Liver (tissue), 8 donors: ENCODE measurements at regions not wholly inside any gene's neighbourhood (a gene's known extent, or its start where the extent isn't known, plus 50 kb on each side); places are given as distances from the start of the nearest gene placed in this dataset.

Experiments used
- DNase-seq: peaks from one replicate; pipeline ENCODE4 v3.0.0-alpha.2; 2017; ENCODE audit warnings: low spot score
- H3K27ac ChIP-seq, 2 donors: one replicate each; pipeline ENCODE4 v1.7.0; 2013; ENCODE audit warnings: inconsistent platforms in 2 of 2, low read length in 2 of 2, control low read depth in 1 of 2, low read depth in 1 of 2, mild to moderate bottlenecking in 1 of 2
- H3K27me3 ChIP-seq, 4 donors: one replicate each; pipeline versions ENCODE4 v1.6.1 to v1.7.0; 2013; ENCODE audit warnings: low read length in 3 of 4, inconsistent platforms in 1 of 4, mild to moderate bottlenecking in 1 of 4, moderate library complexity in 1 of 4; ENCODE audit not compliant: control insufficient read depth in 4 of 4, insufficient read depth in 4 of 4
- H3K36me3 ChIP-seq, 4 donors: one replicate each; pipeline versions ENCODE4 v1.6.1 to v1.7.0; 2013; ENCODE audit warnings: low read length in 3 of 4, mild to moderate bottlenecking in 3 of 4, low read depth in 1 of 4, moderate library complexity in 1 of 4; ENCODE audit not compliant: control insufficient read depth in 4 of 4, insufficient read depth in 3 of 4
- H3K4me1 ChIP-seq, 4 donors: one replicate each; pipeline versions ENCODE4 v1.6.1 to v1.7.0; 2013; ENCODE audit warnings: low read length in 3 of 4, mild to moderate bottlenecking in 3 of 4, moderate library complexity in 1 of 4; ENCODE audit not compliant: control insufficient read depth in 4 of 4, insufficient read depth in 4 of 4
- H3K4me3 ChIP-seq, 3 donors: one replicate each; pipeline versions ENCODE4 v1.6.1 to v1.7.0; 2013; ENCODE audit warnings: low read length in 3 of 3, control low read depth in 1 of 3, low read depth in 1 of 3, mild to moderate bottlenecking in 1 of 3
- H3K9ac ChIP-seq, 2 donors: one replicate each; pipeline ENCODE4 v1.7.0; 2013; ENCODE audit warnings: low read length in 2 of 2, mild to moderate bottlenecking in 2 of 2, moderate library complexity in 2 of 2, control low read depth in 1 of 2, low read depth in 1 of 2
- H3K9me3 ChIP-seq, 4 donors: one replicate each; pipeline versions ENCODE4 v1.6.1 to v1.7.0; 2013; ENCODE audit warnings: low read length in 3 of 4; ENCODE audit not compliant: control insufficient read depth in 4 of 4
- EGR1 ChIP-seq, 2 donors: IDR thresholded peaks; 2 replicates each; pipeline ENCODE4 v1.6.1; 2016 to 2018; ENCODE audit warnings: antibody characterized with exemption in 2 of 2, low read depth in 2 of 2
- FOXA1 ChIP-seq: IDR thresholded peaks from 2 replicates; pipeline ENCODE4 v1.6.1; 2016; ENCODE audit warnings: antibody characterized with exemption
- FOXA2 ChIP-seq: IDR thresholded peaks from 2 replicates; pipeline ENCODE4 v1.6.1; 2016; ENCODE audit warnings: antibody characterized with exemption
- GABPA ChIP-seq, 2 donors: IDR thresholded peaks in 1 of 2; conservative IDR thresholded peaks in 1 of 2; 2 replicates each; pipeline ENCODE4 v1.6.1; 2016; ENCODE audit warnings: antibody characterized with exemption in 2 of 2, mild to moderate bottlenecking in 1 of 2, moderate library complexity in 1 of 2
- HNF4A ChIP-seq, 2 donors: conservative IDR thresholded peaks; 2 replicates each; pipeline ENCODE4 v1.6.1; 2016; ENCODE audit warnings: antibody characterized with exemption in 2 of 2, mild to moderate bottlenecking in 2 of 2
- HNF4G ChIP-seq: IDR thresholded peaks from 2 replicates; pipeline ENCODE4 v1.6.1; 2016; ENCODE audit warnings: antibody characterized with exemption
- JUND ChIP-seq, 2 donors: IDR thresholded peaks; 2 replicates each; pipeline ENCODE4 v1.6.1; 2016; ENCODE audit warnings: antibody characterized with exemption in 2 of 2
- NR2F2 ChIP-seq: IDR thresholded peaks from 2 replicates; pipeline ENCODE4 v1.6.1; 2016; ENCODE audit warnings: antibody characterized with exemption
- RAD21 ChIP-seq, 2 donors: IDR thresholded peaks; 2 replicates each; pipeline ENCODE4 v1.6.1; 2016; ENCODE audit warnings: antibody characterized with exemption in 2 of 2, mild to moderate bottlenecking in 2 of 2
- RXRA ChIP-seq, 2 donors: IDR thresholded peaks; 2 replicates each; pipeline ENCODE4 v1.6.1; 2017 to 2018; ENCODE audit warnings: antibody characterized with exemption in 2 of 2, mild to moderate bottlenecking in 1 of 2
- SP1 ChIP-seq: IDR thresholded peaks from 2 replicates; pipeline ENCODE4 v1.6.1; 2018; ENCODE audit warnings: antibody characterized with exemption, mild to moderate bottlenecking
- TAF1 ChIP-seq: conservative IDR thresholded peaks from 2 replicates; pipeline ENCODE4 v1.6.1; 2016; ENCODE audit warnings: antibody characterized with exemption, mild to moderate bottlenecking
- YY1 ChIP-seq: IDR thresholded peaks from 2 replicates; pipeline ENCODE4 v1.6.1; 2016; ENCODE audit warnings: antibody characterized with exemption, mild to moderate bottlenecking
- ZBTB33 ChIP-seq: IDR thresholded peaks from 2 replicates; pipeline ENCODE4 v1.6.1; 2016; ENCODE audit warnings: antibody characterized with exemption
- WGBS: extraction: QIAGEN DNeasy Blood & Tissue Kit; methylation state at CpG from one replicate; pipeline ENCODE4 v1.1.7; 2013; 5-methylcytosine and 5-hydroxymethylcytosine counted together
- TF ChIP-seq, protein P1 (sequence below): IDR thresholded peaks from 2 replicates; pipeline ENCODE4 v1.6.1; 2016; ENCODE audit warnings: antibody characterized with exemption, mild to moderate bottlenecking
- TF ChIP-seq, protein P2 (sequence below): IDR thresholded peaks from 2 replicates; pipeline ENCODE4 v1.6.1; 2016; ENCODE audit warnings: antibody characterized with exemption
- TF ChIP-seq, protein P3 (sequence below): fragments of 150-350 bp; IDR thresholded peaks from 2 replicates; pipeline ENCODE4 v1.5.1; 2017; ENCODE audit warnings: improper control_type of control experiment, low read depth, low read length; ENCODE audit not compliant: missing input control
- TF ChIP-seq, protein P4 (sequence below): IDR thresholded peaks from 2 replicates; pipeline ENCODE4 v1.6.1; 2016; ENCODE audit warnings: antibody characterized with exemption
- donor health status: healthy.
- donor health status: healthy.
- donor health status: healthy.
- donor health status: healthy.
- donor health status: healthy.

GRCh38 chr6:155538708-155539390 is 83.2 kb upstream of the NOX3 start:
- H3K4me3 ChIP-seq = no peak overlapping the region
- no peaks in the 10 kb centered on the region for H3K9me3 ChIP-seq
- H3K27ac ChIP-seq = no peak overlapping the region
- 71% methylated on average over 3 of the region's 3 CpGs for WGBS
- no peak overlapping the region for H3K9ac ChIP-seq
- no peaks in the 10 kb centered on the region for H3K27me3 ChIP-seq
- no peaks in the 10 kb centered on the region for H3K4me1 ChIP-seq
- no peak for DNase-seq
- TF ChIP-seq FOXA1 (no peak), HNF4G (no peak), FOXA2 (no peak), EGR1 (IDR thresholded peaks at IDR 0.05; ENCODE audit: low read depth in 2 of 2) (no peak), GABPA (IDR thresholded peaks at IDR 0.05 in 1 of 2, conservative IDR thresholded peaks at IDR 0.05 in 1 of 2) (no peak), YY1 (no peak), HNF4A (conservative IDR thresholded peaks at IDR 0.05) (no peak), RAD21 (IDR thresholded peaks at IDR 0.05) (no peak), RXRA (IDR thresholded peaks at IDR 0.05) (no peak), NR2F2 (no peak), ZBTB33 (no peak), TAF1 (no peak), JUND (IDR thresholded peaks at IDR 0.05) (no peak), SP1 (no peak)
- TF ChIP-seq, protein P1, sequence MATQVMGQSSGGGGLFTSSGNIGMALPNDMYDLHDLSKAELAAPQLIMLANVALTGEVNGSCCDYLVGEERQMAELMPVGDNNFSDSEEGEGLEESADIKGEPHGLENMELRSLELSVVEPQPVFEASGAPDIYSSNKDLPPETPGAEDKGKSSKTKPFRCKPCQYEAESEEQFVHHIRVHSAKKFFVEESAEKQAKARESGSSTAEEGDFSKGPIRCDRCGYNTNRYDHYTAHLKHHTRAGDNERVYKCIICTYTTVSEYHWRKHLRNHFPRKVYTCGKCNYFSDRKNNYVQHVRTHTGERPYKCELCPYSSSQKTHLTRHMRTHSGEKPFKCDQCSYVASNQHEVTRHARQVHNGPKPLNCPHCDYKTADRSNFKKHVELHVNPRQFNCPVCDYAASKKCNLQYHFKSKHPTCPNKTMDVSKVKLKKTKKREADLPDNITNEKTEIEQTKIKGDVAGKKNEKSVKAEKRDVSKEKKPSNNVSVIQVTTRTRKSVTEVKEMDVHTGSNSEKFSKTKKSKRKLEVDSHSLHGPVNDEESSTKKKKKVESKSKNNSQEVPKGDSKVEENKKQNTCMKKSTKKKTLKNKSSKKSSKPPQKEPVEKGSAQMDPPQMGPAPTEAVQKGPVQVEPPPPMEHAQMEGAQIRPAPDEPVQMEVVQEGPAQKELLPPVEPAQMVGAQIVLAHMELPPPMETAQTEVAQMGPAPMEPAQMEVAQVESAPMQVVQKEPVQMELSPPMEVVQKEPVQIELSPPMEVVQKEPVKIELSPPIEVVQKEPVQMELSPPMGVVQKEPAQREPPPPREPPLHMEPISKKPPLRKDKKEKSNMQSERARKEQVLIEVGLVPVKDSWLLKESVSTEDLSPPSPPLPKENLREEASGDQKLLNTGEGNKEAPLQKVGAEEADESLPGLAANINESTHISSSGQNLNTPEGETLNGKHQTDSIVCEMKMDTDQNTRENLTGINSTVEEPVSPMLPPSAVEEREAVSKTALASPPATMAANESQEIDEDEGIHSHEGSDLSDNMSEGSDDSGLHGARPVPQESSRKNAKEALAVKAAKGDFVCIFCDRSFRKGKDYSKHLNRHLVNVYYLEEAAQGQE = no peak
- TF ChIP-seq, protein P2, sequence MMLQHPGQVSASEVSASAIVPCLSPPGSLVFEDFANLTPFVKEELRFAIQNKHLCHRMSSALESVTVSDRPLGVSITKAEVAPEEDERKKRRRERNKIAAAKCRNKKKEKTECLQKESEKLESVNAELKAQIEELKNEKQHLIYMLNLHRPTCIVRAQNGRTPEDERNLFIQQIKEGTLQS = no peak
- TF ChIP-seq, protein P3, sequence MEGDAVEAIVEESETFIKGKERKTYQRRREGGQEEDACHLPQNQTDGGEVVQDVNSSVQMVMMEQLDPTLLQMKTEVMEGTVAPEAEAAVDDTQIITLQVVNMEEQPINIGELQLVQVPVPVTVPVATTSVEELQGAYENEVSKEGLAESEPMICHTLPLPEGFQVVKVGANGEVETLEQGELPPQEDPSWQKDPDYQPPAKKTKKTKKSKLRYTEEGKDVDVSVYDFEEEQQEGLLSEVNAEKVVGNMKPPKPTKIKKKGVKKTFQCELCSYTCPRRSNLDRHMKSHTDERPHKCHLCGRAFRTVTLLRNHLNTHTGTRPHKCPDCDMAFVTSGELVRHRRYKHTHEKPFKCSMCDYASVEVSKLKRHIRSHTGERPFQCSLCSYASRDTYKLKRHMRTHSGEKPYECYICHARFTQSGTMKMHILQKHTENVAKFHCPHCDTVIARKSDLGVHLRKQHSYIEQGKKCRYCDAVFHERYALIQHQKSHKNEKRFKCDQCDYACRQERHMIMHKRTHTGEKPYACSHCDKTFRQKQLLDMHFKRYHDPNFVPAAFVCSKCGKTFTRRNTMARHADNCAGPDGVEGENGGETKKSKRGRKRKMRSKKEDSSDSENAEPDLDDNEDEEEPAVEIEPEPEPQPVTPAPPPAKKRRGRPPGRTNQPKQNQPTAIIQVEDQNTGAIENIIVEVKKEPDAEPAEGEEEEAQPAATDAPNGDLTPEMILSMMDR = no peak
- TF ChIP-seq, protein P4, sequence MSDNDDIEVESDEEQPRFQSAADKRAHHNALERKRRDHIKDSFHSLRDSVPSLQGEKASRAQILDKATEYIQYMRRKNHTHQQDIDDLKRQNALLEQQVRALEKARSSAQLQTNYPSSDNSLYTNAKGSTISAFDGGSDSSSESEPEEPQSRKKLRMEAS = no peak
- H3K36me3 ChIP-seq = no peaks in the 10 kb centered on the region
